HepG2 (cell line): ENCODE measurements at regions not wholly inside any gene's neighbourhood (a gene's known extent, or its start where the extent isn't known, plus 50 kb on each side); places are given as distances from the start of the nearest gene placed in this dataset.

ENCODE experiments used
- ATAC-seq: fragments of 200-7000 bp; cut with Tn5 transposase; 3 replicates; pipeline ENCODE4 v1.9.1; 2020; ENCODE audit warnings: mild to moderate bottlenecking, moderate library complexity
- BruUV-seq: library from RNA; stranded (reverse); fragments of 400-500 nt; replicated peaks from 2 replicates; lab custom pipeline; 2021; lab: Mats Ljungman, UMichigan
- CTCF ChIA-PET: fragments of 300-600 bp; formaldehyde crosslinking; extraction: SDS; loops from one replicate; lab custom pipeline; 2021; ENCODE audit warnings: low total read pairs, inconsistent platforms, low intra/inter-chr PET ratio; lab: Yijun Ruan, JAX
- POLR2A ChIA-PET: fragments of 350-600 bp; sonication (Branson Sonifier 250); formaldehyde crosslinking; loops from one replicate; lab custom pipeline; 2020; ENCODE audit warnings: antibody characterized with exemption, inconsistent platforms; lab: Yijun Ruan, JAX
- DNase-seq: peaks from one replicate; pipeline ENCODE4 v3.0.0-alpha.2; 2015; ENCODE audit warnings: low spot score
- FAIRE-seq: peaks from 3 replicates; lab custom pipeline; 2011; peaks lifted over from hg19 to GRCh38; lab: Jason Lieb, UNC
- H2AFZ ChIP-seq: one replicate; pipeline ENCODE4 v1.6.1; 2011; ENCODE audit warnings: low read length, inconsistent platforms
- H3K27ac ChIP-seq: fragments of 300-600 bp; 3 replicates; pipeline ENCODE4 v1.8.0; 2011; ENCODE audit warnings: mixed run types, mild to moderate bottlenecking, mixed read lengths, low read length, inconsistent platforms; ENCODE audit not compliant: insufficient read depth; ENCODE audit errors: extremely low read length
- H3K27me3 ChIP-seq, 2 experiments: fragments of 200-600 bp in 1 of 2; 2 replicates in 1 of 2; 3 replicates in 1 of 2; pipeline versions ENCODE4 v1.6.0 to v1.8.0; 2011; ENCODE audit warnings: low read length in 2 of 2, mild to moderate bottlenecking in 2 of 2, moderate library complexity in 2 of 2, inconsistent platforms in 1 of 2; ENCODE audit not compliant: insufficient read depth in 2 of 2, control insufficient read depth in 1 of 2
- H3K36me3 ChIP-seq, 2 experiments: fragments of 200-600 bp in 1 of 2; replicated peaks in 1 of 2; 2 replicates in 1 of 2; 3 replicates in 1 of 2; pipeline versions ENCODE4 v1.5.1 to v1.8.0; 2011; ENCODE audit warnings: low read length in 2 of 2, inconsistent platforms in 1 of 2; ENCODE audit not compliant: insufficient read depth in 2 of 2, control insufficient read depth in 1 of 2
- H3K4me1 ChIP-seq: 2 replicates; pipeline ENCODE4 v1.5.1; 2012; ENCODE audit warnings: low read length, inconsistent platforms; ENCODE audit not compliant: insufficient read depth
- H3K4me2 ChIP-seq: 2 replicates; pipeline ENCODE4 v1.6.0; 2011; ENCODE audit warnings: low read depth, low read length, inconsistent platforms
- H3K4me3 ChIP-seq, 3 experiments: fragments of 200-600 bp in 1 of 3; sonication (generic), shearing (Covaris generic) in 1 of 3; replicated peaks in 1 of 3; 2 replicates each; pipeline ENCODE4 v1.5.1; 2011 to 2016; ENCODE audit warnings: low read length in 3 of 3, inconsistent platforms in 2 of 3, low read depth in 2 of 3, mild to moderate bottlenecking in 2 of 3, control low read depth in 1 of 3, mixed read lengths in 1 of 3; ENCODE audit not compliant: insufficient read depth in 1 of 3
- H3K79me2 ChIP-seq: one replicate; pipeline ENCODE4 v1.6.1; 2011; ENCODE audit warnings: low read length, inconsistent platforms; ENCODE audit not compliant: insufficient read depth
- H3K9ac ChIP-seq: 2 replicates; pipeline ENCODE4 v1.6.0; 2011; ENCODE audit warnings: mild to moderate bottlenecking, low read depth, low read length, inconsistent platforms; ENCODE audit not compliant: insufficient read depth
- H3K9me3 ChIP-seq: 2 replicates; pipeline ENCODE4 v1.5.1; 2012; ENCODE audit warnings: mild to moderate bottlenecking, low read length
- H4K20me1 ChIP-seq: 2 replicates; pipeline ENCODE4 v1.6.0; 2011; ENCODE audit warnings: inconsistent platforms, mild to moderate bottlenecking, low read length, moderate library complexity; ENCODE audit not compliant: insufficient read depth
- ATF1 ChIP-seq: IDR thresholded peaks from 2 replicates; pipeline ENCODE4 v1.6.1; 2016; ENCODE audit warnings: mild to moderate bottlenecking, control low read depth
- IRX3 ChIP-seq: sonication (generic); formaldehyde crosslinking; IDR thresholded peaks from 2 replicates; pipeline ENCODE4 v1.8.1; 2023; ENCODE audit warnings: mild to moderate bottlenecking, low read depth, missing genetic modification reagents, borderline replicate concordance
- MIER2 ChIP-seq: IDR thresholded peaks from 2 replicates; pipeline ENCODE4 v1.6.1; 2016; ENCODE audit warnings: missing biosample characterization, missing genetic modification reagents
- MTF2 ChIP-seq: sonication (generic); formaldehyde crosslinking; IDR thresholded peaks from 2 replicates; pipeline ENCODE4 v1.5.0; 2020; ENCODE audit warnings: missing genetic modification reagents, borderline replicate concordance
- PRDM4 ChIP-seq: sonication (generic); formaldehyde crosslinking; IDR thresholded peaks from 2 replicates; pipeline ENCODE4 v1.9.0; 2021; ENCODE audit warnings: missing genetic modification reagents, borderline replicate concordance
- SMAD9 ChIP-seq: sonication (generic); formaldehyde crosslinking; IDR thresholded peaks from 2 replicates; pipeline ENCODE4 v1.5.1; 2020; ENCODE audit warnings: mild to moderate bottlenecking, missing genetic modification reagents
- TAF15 ChIP-seq: fragments of 200-400 bp; formaldehyde crosslinking; IDR thresholded peaks from one replicate; pipeline ENCODE4 v1.6.1; 2018; ENCODE audit warnings: mild to moderate bottlenecking, low read depth, low read length; ENCODE audit not compliant: poor library complexity, severe bottlenecking
- ZFP37 ChIP-seq: sonication (generic); formaldehyde crosslinking; IDR thresholded peaks from 2 replicates; pipeline ENCODE4 v1.4.0; 2020; ENCODE audit warnings: missing genetic modification reagents, borderline replicate concordance
- ZNF816 ChIP-seq: sonication (generic); formaldehyde crosslinking; IDR thresholded peaks from 2 replicates; pipeline ENCODE4 v1.8.0; 2022; ENCODE audit warnings: missing genetic modification reagents, mild to moderate bottlenecking, borderline replicate concordance
- ZNF891 ChIP-seq: sonication (generic); formaldehyde crosslinking; IDR thresholded peaks from 2 replicates; pipeline ENCODE4 v1.5.0; 2020; ENCODE audit warnings: mild to moderate bottlenecking, missing genetic modification reagents
- WGBS: methylation state at CpG from one replicate; pipeline ENCODE4 v1.1.6; 2017; ENCODE audit warnings: low lambda C conversion rate; 5-methylcytosine and 5-hydroxymethylcytosine counted together
- in situ Hi-C: cut with HindIII; loops from 2 replicates; pipeline ENCODE4 v1.10.0; 2017; ENCODE audit warnings: low pct_unique_long_range_greater_than_20kb; ENCODE audit not compliant: extremely low pct_ligation_motif_present
- intact Hi-C: fragments of 100-400 bp; cut with micrococcal nuclease; formaldehyde crosslinking; loops from one replicate; pipeline ENCODE4 v1.10.0; 2022; ENCODE audit not compliant: unreplicated experiment

DNA sequence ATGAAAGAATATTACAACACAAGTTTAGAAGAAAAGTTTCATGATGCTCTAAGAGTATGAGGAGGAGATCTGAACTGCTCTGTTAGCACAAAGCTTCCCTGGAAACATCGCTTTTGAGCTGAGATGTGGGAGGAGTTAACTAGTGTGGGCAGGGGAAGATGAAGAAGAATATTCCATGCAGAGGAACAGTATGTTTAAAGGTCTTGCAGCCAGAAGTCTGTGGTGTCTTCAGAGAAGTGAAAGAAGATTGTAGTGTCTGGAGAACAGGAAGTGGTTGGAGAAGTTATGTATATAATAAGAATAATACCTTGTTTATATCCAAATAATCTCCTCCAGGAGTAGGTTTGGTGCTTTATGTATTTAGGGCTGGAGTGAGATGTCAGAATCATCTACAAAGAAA, 406.7 kb downstream of the MAN2A1 start:
- Histone ChIP-seq H3K27ac (no peak overlapping the region), H3K4me1 (peaks cover 25% of the 10 kb centered on the region), H3K9me3 (no peaks in the 10 kb centered on the region), H3K9ac (no peak overlapping the region), H4K20me1 (no peaks in the 10 kb centered on the region), H2AFZ (no peak overlapping the region), H3K36me3 (no peaks in the 10 kb centered on the region), H3K4me3 (no peak overlapping the region), H3K79me2 (no peaks in the 10 kb centered on the region), H3K27me3 (no peaks in the 10 kb centered on the region), H3K4me2 (no peak overlapping the region)
- ATAC-seq (no peak), FAIRE-seq (no peak), DNase-seq (no peak)
- WGBS, result 93% methylated on average over 1 of the region's 1 CpG
- POLR2A ChIA-PET, result no interaction called here
- TF ChIP-seq MIER2 (CRISPR knock-in tag) (no peak), TAF15 (no peak), MTF2 (no peak), IRX3 (CRISPR knock-in tag) (no peak), SMAD9 (CRISPR knock-in tag) (no peak), ZNF816 (CRISPR knock-in tag) (no peak), ZNF891 (CRISPR knock-in tag) (no peak)
- intact Hi-C loops (no loop called here), in situ Hi-C loops (no loop called here)
- BruUV-seq, result no TSS peak
- CTCF ChIA-PET, result no interaction called here

- no peak overlapping the region for H2AFZ ChIP-seq
- H3K36me3 ChIP-seq, result no peaks in the 10 kb centered on the region
- POLR2A ChIA-PET, result no interaction called here
- CTCF ChIA-PET, result no interaction called here
- H3K9me3 ChIP-seq, result no peaks in the 10 kb centered on the region
- H4K20me1 ChIP-seq, result no peaks in the 10 kb centered on the region
- BruUV-seq, result no TSS peak
- FAIRE-seq (no peak), ATAC-seq (no peak), DNase-seq (no peak)
- in situ Hi-C loops (no loop called here), intact Hi-C loops (loop anchor here (1.0 kb wide), 1 partner anchor 61 kb away; no protein-coding TSS in a partner anchor)
- no peaks in the 10 kb centered on the region for H3K27me3 ChIP-seq
- no peak overlapping the region for H3K27ac ChIP-seq
- H3K9ac ChIP-seq, result no peak overlapping the region
- H3K79me2 ChIP-seq, result no peaks in the 10 kb centered on the region
- H3K4me2 ChIP-seq, result no peak overlapping the region
- H3K4me1 ChIP-seq, result peaks cover 8% of the 10 kb centered on the region
- no peak for TF ChIP-seq PRDM4
- no peak for TF ChIP-seq ATF1 (CRISPR knock-in tag)
- TF ChIP-seq ZFP37 (CRISPR knock-in tag), result no peak
- no peak overlapping the region for H3K4me3 ChIP-seq
Measured at GRCh38 chr5:110099572-110099971, 409.8 kb downstream of the MAN2A1 start.
